Vagina (tissue), 2 donors: ENCODE measurements at regions not wholly inside any gene's neighbourhood (a gene's known extent, or its start where the extent isn't known, plus 50 kb on each side); places are given as distances from the start of the nearest gene placed in this dataset.
"Not testable (repeated sequence)": the region's sequence is repeated elsewhere in the genome, so short reads cannot be mapped to it uniquely, and the experiment has no call there.

Experiments
- DNase-seq, 2 donors: peaks; one replicate each; pipeline ENCODE4 v3.0.0-alpha.2; 2017; ENCODE audit errors: extremely low spot score in 2 of 2
- H3K27ac ChIP-seq: fragments of 200-600 bp; sonication (generic); one replicate; pipeline ENCODE4 v1.5.1; 2019
- H3K27me3 ChIP-seq: fragments of 200-600 bp; sonication (generic); one replicate; pipeline ENCODE4 v1.5.1; 2019
- H3K36me3 ChIP-seq, 2 donors: fragments of 200-600 bp; sonication (generic); one replicate each; pipeline ENCODE4 v1.5.1; 2017 to 2019
- H3K4me1 ChIP-seq: fragments of 200-600 bp; sonication (generic); one replicate; pipeline ENCODE4 v1.5.1; 2019
- H3K4me3 ChIP-seq, 2 donors: fragments of 200-600 bp; sonication (generic); 1 replicate in 1 of 2; 2 replicates in 1 of 2; pipeline ENCODE4 v1.5.1; 2016 to 2019
- H3K9me3 ChIP-seq: fragments of 200-600 bp; sonication (generic); one replicate; pipeline ENCODE4 v1.5.1; 2019
- POLR2A ChIP-seq, 2 donors: fragments of 450-650 bp; IDR thresholded peaks; one replicate each; pipeline ENCODE4 v1.6.1; 2017; ENCODE audit warnings: antibody characterized with exemption in 2 of 2, mild to moderate bottlenecking in 2 of 2, moderate library complexity in 2 of 2
- POLR2AphosphoS5 ChIP-seq, 2 donors: sonication (generic); formaldehyde crosslinking; IDR thresholded peaks; one replicate each; pipeline ENCODE4 v1.9.0; 2017; ENCODE audit warnings: antibody characterized with exemption in 2 of 2, mild to moderate bottlenecking in 2 of 2, low read depth in 1 of 2; ENCODE audit not compliant: insufficient read depth in 1 of 2
- intact Hi-C: fragments of 100-400 bp; cut with DNase I; formaldehyde crosslinking; loops from one replicate; pipeline ENCODE4 v1.15.1; 2023
- TF ChIP-seq, protein P1 (sequence below), 3 experiments: fragments of 450-650 bp in 2 of 3; fragments of 200-600 bp in 1 of 3; sonication (generic) in 1 of 3; IDR thresholded peaks; one replicate each; pipeline ENCODE4 v1.5.1; 2017 to 2019; ENCODE audit warnings: antibody characterized with exemption in 3 of 3, mild to moderate bottlenecking in 2 of 3, moderate library complexity in 2 of 3

DNA sequence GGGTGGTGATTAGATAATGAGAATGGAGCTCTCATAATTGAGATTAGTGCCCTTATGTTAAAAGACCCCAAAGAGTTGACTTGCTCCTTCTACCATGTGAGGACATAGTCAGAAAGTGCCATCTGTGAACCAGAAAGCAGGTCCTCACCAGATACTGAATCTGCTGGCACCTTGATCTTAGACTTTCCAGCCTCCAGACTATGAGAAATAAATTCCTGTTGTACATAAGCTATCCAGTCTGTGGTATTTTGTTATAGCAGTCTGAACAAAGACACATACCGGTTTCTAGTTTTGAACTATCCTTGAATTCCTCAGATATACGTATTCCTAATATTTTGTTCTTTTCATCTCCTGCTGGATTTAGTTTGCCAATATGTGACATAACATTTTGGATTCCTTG lies 228.1 kb downstream of the FZD1 start:
- Histone ChIP-seq H3K27ac (no peak overlapping the region), H3K9me3 (no peaks in the 10 kb centered on the region), H3K27me3 (no peaks in the 10 kb centered on the region), H3K4me1 (no peaks in the 10 kb centered on the region), H3K36me3 (no peaks in the 10 kb centered on the region), H3K4me3 (no peak overlapping the region)
- intact Hi-C loops = no loop called here
- DNase-seq = no peak
- no peak for TF ChIP-seq POLR2A (IDR thresholded peaks at IDR 0.05)
- TF ChIP-seq POLR2AphosphoS5 (IDR thresholded peaks at IDR 0.05; ENCODE audit: insufficient read depth in 1 of 2, low read depth in 1 of 2) = no peak
- TF ChIP-seq, protein P1, sequence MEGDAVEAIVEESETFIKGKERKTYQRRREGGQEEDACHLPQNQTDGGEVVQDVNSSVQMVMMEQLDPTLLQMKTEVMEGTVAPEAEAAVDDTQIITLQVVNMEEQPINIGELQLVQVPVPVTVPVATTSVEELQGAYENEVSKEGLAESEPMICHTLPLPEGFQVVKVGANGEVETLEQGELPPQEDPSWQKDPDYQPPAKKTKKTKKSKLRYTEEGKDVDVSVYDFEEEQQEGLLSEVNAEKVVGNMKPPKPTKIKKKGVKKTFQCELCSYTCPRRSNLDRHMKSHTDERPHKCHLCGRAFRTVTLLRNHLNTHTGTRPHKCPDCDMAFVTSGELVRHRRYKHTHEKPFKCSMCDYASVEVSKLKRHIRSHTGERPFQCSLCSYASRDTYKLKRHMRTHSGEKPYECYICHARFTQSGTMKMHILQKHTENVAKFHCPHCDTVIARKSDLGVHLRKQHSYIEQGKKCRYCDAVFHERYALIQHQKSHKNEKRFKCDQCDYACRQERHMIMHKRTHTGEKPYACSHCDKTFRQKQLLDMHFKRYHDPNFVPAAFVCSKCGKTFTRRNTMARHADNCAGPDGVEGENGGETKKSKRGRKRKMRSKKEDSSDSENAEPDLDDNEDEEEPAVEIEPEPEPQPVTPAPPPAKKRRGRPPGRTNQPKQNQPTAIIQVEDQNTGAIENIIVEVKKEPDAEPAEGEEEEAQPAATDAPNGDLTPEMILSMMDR (IDR thresholded peaks at IDR 0.05) = no peak

DNA sequence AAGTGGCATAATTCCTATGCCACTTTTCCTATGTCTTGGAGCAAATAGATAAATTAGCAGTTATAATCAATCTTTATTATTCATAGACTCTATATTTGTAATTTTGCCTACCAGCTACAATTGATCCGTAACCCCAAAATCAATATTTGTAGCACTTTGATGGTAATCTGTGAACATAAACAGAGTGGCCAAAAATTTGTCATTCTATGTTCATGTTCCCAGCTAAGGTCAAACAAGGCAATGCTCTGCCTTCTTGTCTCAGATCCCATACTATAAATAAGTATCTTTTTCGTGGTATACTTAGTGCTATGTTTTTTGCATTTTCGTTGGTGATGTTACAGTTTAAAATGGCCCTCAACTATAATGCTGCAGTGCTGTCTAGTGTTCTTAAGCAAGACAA lies 228.5 kb downstream of the FZD1 start:
- DNase-seq = no peak
- no peaks in the 10 kb centered on the region for H3K9me3 ChIP-seq
- H3K27me3 ChIP-seq = no peaks in the 10 kb centered on the region
- no peaks in the 10 kb centered on the region for H3K36me3 ChIP-seq
- H3K27ac ChIP-seq = no peak overlapping the region
- TF ChIP-seq, protein P1 (IDR thresholded peaks at IDR 0.05) = no peak
- TF ChIP-seq POLR2A (IDR thresholded peaks at IDR 0.05) (no peak), POLR2AphosphoS5 (IDR thresholded peaks at IDR 0.05; ENCODE audit: insufficient read depth in 1 of 2, low read depth in 1 of 2) (no peak)
- no peaks in the 10 kb centered on the region for H3K4me1 ChIP-seq
- no peak overlapping the region for H3K4me3 ChIP-seq
- intact Hi-C loops = no loop called here

DNA sequence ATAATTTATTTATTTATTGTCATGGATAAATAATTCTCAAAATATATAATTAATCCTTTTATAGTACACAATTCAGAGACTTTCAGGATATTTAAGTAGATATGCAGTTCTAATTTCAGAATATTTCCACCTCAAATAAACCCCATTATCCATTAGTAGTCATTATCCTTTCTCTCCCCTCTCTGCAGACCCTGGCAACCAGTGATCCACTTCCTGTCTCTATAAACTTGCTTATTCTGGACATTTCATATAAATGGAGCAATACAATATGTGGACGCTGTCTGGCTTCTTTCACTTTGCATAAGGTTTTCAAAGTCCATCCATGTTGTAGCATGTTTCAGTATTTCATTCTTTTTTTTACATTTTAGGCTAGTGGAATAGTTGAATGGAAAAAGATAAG lies 230.2 kb downstream of the FZD1 start:
- Histone ChIP-seq H3K27me3 (no peaks in the 10 kb centered on the region), H3K4me3 (no peak overlapping the region), H3K9me3 (no peaks in the 10 kb centered on the region), H3K27ac (no peak overlapping the region), H3K4me1 (no peaks in the 10 kb centered on the region), H3K36me3 (no peaks in the 10 kb centered on the region)
- intact Hi-C loops = no loop called here
- TF ChIP-seq POLR2A (IDR thresholded peaks at IDR 0.05) (no peak), POLR2AphosphoS5 (IDR thresholded peaks at IDR 0.05; ENCODE audit: insufficient read depth in 1 of 2, low read depth in 1 of 2) (no peak)
- TF ChIP-seq, protein P1 (IDR thresholded peaks at IDR 0.05) = no peak
- no peak for DNase-seq

DNA sequence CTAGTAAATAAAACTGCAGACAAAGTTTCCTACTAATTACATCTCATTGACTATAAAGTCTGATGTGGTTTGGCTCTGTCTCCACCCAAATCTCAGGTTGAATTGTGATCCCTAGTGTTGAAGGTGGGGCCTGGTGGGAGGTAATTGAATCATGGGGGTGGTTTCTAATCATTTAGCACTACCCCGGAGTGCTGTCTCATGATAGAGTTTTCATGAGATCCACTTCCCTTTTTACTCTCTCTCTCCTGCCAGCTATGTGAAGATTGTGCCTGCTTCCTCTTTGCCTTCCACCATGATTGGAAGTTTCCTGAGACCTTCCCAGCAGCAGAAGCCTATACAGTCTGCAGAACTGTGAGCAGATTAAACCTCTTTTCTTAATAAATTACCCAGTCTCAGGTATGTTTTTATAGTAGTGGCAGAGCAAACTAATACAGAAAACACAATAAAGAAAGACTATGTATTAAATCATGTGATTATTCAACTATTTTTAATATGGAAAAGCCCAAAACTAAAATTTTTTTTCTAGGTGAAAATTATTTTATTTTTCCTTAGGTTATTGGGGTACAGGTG lies 232.1 kb downstream of the FZD1 start:
- H3K27me3 ChIP-seq = no peaks in the 10 kb centered on the region
- TF ChIP-seq, protein P1 (IDR thresholded peaks at IDR 0.05) = no peak
- no peaks in the 10 kb centered on the region for H3K9me3 ChIP-seq
- no peak overlapping the region for H3K27ac ChIP-seq
- H3K4me1 ChIP-seq = no peaks in the 10 kb centered on the region
- no peak for DNase-seq
- no peak overlapping the region for H3K4me3 ChIP-seq
- intact Hi-C loops = no loop called here
- no peaks in the 10 kb centered on the region for H3K36me3 ChIP-seq

DNA sequence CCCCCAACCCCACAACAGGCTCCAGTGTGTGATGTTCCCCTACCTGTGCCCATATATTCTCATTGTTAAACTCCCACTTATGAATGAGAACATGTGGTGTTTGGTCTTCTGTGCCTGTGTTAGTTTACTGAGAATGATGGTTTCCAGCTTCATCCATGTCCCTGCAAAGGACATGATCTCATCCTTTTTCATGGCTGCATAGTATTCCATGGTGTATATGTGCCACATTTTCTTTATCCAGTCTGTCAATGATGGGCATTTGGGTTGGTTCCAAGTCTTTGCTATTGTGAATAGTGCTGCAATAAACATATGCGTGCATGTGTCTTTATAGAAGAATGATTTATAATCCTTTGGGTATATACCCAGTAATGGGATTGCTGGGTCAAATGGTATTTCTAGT lies 233.0 kb downstream of the FZD1 start:
- H3K27ac ChIP-seq, H3K4me1 ChIP-seq, H3K9me3 ChIP-seq, intact Hi-C loops, DNase-seq, H3K4me3 ChIP-seq, H3K36me3 ChIP-seq, H3K27me3 ChIP-seq: not testable (repeated sequence)
